Activated T-cell treated with anti-CD3 and anti-CD28 coated beads, Interleukin-2, amount 50 U/mL, for 48 hours (primary cell): ENCODE measurements at regions not wholly inside any gene's neighbourhood (a gene's known extent, or its start where the extent isn't known, plus 50 kb on each side); places are given as distances from the start of the nearest gene placed in this dataset.
"Not testable (repeated sequence)": the region's sequence is repeated elsewhere in the genome, so short reads cannot be mapped to it uniquely, and the experiment has no call there.

ENCODE experiments used
- DNase-seq, 2 experiments: peaks; one replicate each; pipeline ENCODE4 v3.0.0-alpha.2; 2020

DNA sequence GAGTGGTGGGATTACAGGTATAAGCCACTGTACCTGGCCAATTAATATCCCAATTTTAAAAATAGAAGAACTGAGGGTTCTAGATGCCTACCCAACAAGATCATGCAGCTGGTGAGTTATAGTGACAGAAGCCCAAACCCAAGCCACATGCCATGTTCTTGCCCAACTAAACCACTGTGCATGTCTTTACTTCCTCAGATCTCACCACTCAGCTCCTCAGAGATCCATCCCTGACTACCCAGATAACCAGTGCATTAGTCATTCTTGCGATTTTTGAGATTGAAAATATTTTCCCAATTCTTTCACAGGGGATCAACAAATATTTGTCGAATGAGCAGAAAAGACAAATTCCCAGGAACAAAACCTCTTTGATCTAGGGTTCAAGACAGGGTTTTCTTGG, 303.1 kb downstream of the CBLN1 start:
- DNase-seq = no peak

GRCh38 chr16:48972236-48972635, 309.4 kb downstream of the CBLN1 start:
- DNase-seq = no peak

DNA sequence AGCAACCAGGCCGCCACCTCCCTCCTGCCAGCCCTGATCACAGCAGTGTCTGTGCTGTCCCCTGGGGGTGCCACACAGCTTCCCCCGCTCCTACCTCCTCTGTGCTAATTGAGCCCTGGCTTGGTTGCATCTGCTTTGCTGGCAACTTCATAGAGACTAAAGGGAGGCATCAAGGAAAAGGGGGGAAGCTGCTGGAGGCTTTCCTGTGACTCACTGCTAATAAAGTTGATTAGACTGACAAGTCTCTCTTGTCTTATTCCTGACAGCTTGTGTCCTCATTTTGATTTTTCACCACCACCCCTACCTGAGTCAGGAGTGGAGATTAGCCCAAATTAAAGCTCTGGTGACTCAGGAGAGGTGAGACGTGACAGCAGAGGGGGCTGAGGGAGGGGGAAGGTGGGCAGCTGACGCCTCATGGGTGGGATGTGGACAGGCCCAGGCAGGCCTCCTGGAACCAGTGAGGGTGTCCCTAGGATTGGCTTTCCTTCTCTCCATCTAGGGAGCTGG, 310.0 kb downstream of the CBLN1 start:
- no peak for DNase-seq

DNA sequence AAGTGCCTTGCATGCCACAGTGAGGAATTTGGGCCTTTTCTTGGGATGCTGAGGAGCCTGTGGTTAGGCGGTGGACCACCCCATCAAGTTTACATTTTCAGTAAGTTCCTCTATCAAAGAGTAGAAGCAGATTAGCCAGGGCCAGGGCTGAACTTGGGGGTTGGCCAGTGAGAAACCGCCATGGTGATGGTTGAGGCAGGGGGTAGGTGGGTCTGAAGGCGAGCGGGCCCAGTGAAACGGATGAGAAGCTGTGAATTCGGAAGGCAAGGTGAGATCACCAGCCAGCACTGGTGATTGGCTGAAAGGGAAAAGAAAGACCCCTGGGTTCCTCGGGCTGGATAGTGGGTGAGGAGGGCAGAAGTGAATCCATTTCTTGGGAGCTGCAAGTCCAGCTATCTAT, 311.4 kb downstream of the CBLN1 start:
- DNase-seq = no peak

DNA sequence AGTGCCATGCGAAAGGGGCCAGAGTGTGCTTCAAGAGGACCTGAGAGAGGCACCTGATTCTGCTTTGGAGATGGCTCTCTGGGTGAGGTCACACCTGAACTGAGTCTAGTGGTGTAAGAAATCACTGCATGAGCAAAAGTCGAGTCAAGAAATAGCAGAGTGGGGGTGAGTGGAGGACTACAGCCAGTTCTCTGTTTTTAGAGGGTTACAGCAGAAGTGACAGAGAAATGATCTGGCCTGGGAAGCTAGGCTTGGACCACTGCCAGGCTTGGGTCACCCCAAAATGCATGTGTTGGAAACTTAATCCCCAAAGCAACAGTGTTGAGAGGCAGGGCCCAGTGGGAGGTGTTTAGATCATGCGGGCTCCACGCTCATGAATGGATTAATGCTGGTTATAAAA, 312.0 kb downstream of the CBLN1 start:
- no peak for DNase-seq

- no peak for DNase-seq
Observed at GRCh38 chr16:48965386-48965785, 316.3 kb downstream of the CBLN1 start.

- DNase-seq = no peak
Observed at GRCh38 chr16:48963901-48964615, 317.6 kb downstream of the CBLN1 start.

DNA sequence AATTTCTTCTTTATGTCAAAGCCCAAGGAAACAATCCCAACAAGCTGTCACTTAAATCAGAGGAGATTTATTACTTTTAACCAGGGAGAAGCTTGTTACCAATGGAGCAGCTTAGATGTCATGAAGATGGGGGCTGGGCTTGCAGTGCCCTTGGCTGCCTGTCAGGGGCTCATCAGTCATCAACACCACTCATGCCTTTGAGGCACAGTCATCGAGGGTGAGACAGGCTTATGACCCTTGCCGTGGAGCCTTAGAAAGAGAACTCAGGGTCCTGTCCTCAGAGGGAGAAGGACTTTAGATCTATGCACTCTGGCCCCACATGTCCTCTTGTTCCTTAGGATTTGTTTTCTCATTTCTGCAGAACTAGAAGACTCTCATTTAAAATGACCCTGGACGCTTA, 318.3 kb downstream of the CBLN1 start:
- DNase-seq = no peak

DNA sequence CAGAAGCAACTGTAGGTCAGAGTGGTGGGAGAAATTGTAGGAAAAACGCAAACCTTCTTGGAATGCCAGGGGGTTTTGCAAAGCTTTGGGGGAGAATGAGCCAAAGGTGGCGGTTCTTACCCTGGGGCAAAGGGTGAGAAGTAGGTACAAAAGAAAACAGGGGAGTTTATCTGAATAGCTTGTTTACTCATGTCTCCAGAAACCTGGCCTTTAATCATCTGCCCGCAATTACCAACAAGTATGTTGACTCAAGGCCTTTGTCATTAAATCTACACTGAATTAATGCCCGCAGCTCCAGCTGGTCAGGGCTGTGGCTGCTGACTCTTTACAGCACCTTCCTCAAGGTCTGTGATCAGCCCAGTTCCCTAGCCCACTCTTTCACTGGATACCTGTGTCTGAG, 320.1 kb downstream of the CBLN1 start:
- no peak for DNase-seq

- DNase-seq = no peak
Observed at GRCh38 chr16:48960830-48961229, 320.8 kb downstream of the CBLN1 start.

GRCh38 chr16:48959747-48960146, 321.9 kb downstream of the CBLN1 start:
- no peak for DNase-seq

DNA sequence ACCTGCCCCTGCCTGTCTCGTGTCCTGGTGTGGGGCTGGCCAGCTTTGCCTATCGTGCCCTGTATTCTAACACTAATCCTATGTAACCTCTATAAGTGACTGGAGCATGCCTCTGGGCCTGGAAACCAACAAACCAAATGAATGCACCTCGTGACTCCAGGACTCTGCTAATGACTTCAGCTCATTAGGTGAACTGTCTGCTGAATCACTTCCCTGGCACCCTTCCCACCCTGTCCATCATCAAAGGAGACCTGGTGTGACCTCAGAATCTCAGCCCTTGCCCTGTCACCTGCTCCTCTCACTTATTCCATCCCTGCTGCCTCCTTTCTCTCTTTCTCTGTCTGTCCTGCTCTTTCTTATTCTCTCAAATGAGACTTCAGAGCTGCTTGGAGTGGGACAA, 322.4 kb downstream of the CBLN1 start:
- DNase-seq = no peak

- no peak for DNase-seq
Observed at GRCh38 chr16:48958681-48959080, 323.0 kb downstream of the CBLN1 start.

- no peak for DNase-seq
Observed at GRCh38 chr16:48956620-48957019, 325.0 kb downstream of the CBLN1 start.

GRCh38 chr16:48955837-48956236, 325.8 kb downstream of the CBLN1 start:
- DNase-seq = no peak

DNA sequence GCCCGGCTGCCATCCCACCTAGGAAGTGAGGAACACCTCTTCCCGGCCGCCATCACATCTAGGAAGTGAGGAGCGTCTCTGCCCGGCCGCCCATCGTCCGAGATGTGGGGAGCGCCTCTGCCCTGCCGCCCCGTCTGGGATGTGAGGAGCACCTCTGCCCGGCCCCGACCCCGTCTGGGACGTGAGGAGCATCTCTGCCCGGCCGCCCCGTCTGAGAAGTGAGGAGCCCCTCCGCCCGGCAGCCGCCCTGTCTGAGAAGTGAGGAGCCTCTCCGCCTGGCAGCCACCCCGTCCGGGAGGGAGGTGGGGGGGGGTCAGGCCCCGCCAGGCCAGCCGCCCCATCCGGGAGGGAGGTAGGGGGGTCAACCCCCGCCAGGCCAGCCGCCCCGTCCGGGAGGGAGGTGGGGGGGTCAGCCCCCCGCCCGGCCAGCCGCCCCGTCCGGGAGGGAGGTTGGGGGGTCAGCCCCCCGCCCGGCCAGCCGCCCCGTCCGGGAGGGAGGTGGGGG, 330.0 kb downstream of the CBLN1 start:
- not testable (repeated sequence) for DNase-seq

- DNase-seq = no peak
Observed at GRCh38 chr16:48950184-48950583, 331.5 kb downstream of the CBLN1 start.

DNA sequence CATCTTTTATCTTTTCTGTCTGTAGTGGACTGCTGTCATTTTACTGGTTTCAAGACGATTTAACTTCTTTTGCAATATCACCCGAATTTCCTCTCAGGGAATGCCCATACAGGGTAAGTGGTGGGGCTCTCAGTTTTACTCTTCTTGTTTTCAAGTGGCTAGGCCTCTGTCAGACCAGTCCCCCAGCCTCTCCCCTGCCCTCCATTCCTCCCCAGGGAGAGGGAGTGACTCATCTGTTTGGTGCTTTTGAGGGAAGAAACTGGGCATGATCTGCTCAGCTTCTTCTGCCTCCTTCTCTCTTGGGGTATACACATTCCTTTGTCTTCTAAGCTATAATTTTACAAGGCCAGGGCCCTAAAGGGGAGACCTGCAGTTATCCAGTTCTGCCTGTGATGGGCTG, 332.0 kb downstream of the CBLN1 start:
- DNase-seq = no peak

DNA sequence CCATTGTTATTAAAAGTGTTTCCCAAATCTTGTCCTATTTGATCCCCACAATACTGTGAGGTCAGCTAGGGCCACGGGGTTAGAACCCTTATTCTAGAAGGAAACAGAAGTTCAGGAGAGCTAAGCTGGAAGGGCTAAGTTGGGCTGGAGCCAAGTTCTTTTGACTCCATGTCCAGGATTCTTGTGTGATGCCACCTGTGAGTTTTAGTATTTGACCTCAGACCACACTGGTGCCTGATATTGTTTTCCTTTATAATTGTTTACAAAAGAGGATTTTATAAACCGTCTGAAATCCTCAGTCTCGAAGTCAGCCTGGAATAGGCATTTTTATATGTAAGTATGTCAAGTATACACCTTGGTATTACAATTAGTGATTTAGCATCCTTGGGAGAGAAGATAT, 332.7 kb downstream of the CBLN1 start:
- DNase-seq = no peak

DNA sequence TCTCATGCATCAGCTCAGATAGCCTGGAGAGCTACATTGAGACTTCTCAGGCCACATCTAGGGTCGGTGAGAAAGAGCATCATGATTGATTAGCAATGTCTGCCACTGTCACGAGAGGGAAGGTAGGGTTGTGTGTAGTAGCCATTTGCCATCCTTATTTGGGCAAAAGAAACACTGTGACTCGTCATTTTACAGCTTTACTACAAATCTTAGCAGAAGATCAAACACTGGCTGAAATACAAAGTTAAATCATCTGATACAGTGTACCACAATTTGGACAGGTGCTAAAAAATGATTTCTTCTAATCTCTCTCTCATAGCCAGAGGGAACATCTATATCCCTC, 334.3 kb downstream of the CBLN1 start:
- no peak for DNase-seq

DNA sequence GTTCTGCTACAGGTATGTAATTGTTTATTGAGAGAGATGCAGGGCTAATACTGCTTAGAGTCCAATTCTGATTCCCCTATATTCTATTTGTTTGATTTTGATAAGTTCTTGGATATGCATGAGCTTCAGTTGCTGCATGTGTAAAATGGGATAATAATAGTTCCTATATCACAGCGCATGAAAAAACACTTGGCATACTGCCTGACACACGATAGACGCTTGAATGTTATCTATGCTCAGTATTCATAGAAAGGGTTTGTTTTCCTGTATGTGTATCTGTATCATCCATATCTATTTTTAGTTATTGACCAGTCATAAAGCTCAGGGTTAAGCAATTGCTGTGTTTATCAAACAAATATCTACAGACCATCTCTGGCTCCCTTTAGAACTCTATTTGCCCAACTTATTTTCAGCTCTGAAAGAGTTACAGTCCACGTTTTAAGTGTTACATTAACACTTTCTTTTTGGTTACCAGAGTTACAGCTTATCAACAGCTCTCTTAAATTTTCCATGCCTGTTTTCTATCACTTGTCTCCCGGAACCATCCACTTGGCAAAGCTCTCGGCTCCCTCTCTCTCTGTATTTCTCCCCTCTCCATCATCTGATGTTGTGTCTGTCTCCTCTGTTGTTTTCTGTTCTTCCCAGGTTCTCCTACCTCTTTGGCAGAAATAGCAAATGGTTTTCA, 334.8 kb downstream of the CBLN1 start:
- no peak for DNase-seq

- DNase-seq = no peak
Observed at GRCh38 chr16:48942996-48943395, 333.0 kb upstream of the N4BP1 start.

GRCh38 chr16:48936811-48937210, 326.8 kb upstream of the N4BP1 start:
- no peak for DNase-seq

DNA sequence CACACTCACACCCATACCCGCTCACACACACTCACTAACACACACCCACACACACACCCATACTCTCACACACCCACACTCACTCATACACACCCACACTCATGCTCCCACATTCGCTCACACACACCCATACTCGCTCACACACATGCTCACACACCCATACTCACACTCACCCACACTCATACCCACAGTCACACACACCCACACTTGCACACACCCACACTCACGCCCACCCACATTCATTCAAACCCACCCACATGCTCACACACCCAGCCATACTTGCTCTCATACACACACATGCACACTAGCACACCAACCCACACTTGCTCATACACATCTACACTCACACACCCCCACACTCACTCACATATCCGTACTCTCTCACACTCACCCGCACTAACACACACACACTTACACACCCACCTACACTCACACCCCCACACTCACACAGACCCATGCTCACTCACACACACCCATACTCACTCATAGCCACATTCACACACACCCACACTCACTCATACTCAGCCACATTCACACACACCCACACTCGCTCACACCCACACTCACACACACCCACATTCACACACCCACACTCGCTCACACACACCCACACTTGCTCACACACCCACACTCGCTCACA, 322.4 kb upstream of the N4BP1 start:
- DNase-seq = no peak
